Osteoblast (primary cell): ENCODE measurements at regions not wholly inside any gene's neighbourhood (a gene's known extent, or its start where the extent isn't known, plus 50 kb on each side); places are given as distances from the start of the nearest gene placed in this dataset.
A peak's percentile ranks its signal among the peaks of the same experiment; 100 is the strongest.

Experiments used
- DNase-seq: peaks from one replicate; pipeline ENCODE4 v3.0.0; 2011; ENCODE audit warnings: low spot score, mixed read lengths; ENCODE audit not compliant: insufficient read length; ENCODE audit errors: missing footprints
- H2AFZ ChIP-seq: 2 replicates; pipeline ENCODE4 v1.6.0; 2011; ENCODE audit warnings: mild to moderate bottlenecking, low read length
- H3K27ac ChIP-seq: 2 replicates; pipeline ENCODE4 v1.5.1; 2011; ENCODE audit warnings: mild to moderate bottlenecking, low read depth, low read length, moderate library complexity
- H3K27me3 ChIP-seq: 2 replicates; pipeline ENCODE4 v1.6.0; 2012; ENCODE audit warnings: mild to moderate bottlenecking, control low read depth, inconsistent platforms, low read length, moderate library complexity; ENCODE audit not compliant: insufficient read depth
- H3K36me3 ChIP-seq: 2 replicates; pipeline ENCODE4 v1.5.1; 2011; ENCODE audit warnings: mild to moderate bottlenecking, low read length, control low read depth, moderate library complexity; ENCODE audit not compliant: insufficient read depth
- H3K4me1 ChIP-seq: 2 replicates; pipeline ENCODE4 v1.5.1; 2011; ENCODE audit warnings: mild to moderate bottlenecking, low read length, control low read depth, moderate library complexity; ENCODE audit not compliant: insufficient read depth
- H3K4me2 ChIP-seq: 2 replicates; pipeline ENCODE4 v1.6.0; 2011; ENCODE audit warnings: mild to moderate bottlenecking, low read length; ENCODE audit not compliant: insufficient read depth
- H3K4me3 ChIP-seq: fragments of 200-600 bp; sonication (generic); 3 replicates; pipeline ENCODE4 v1.5.1; 2012; ENCODE audit warnings: mild to moderate bottlenecking, low read length, inconsistent platforms; ENCODE audit not compliant: insufficient read depth
- H3K79me2 ChIP-seq: 2 replicates; pipeline ENCODE4 v1.6.0; 2012; ENCODE audit warnings: mild to moderate bottlenecking, low read length, control low read depth, inconsistent platforms; ENCODE audit not compliant: insufficient read depth
- H3K9me3 ChIP-seq: 2 replicates; pipeline ENCODE4 v1.5.1; 2011; ENCODE audit warnings: low read depth, low read length, control low read depth
- H4K20me1 ChIP-seq: 2 replicates; pipeline ENCODE4 v1.6.0; 2012; ENCODE audit warnings: mild to moderate bottlenecking, low read length, control low read depth; ENCODE audit not compliant: insufficient read depth
- TF ChIP-seq, protein P1 (sequence below): IDR thresholded peaks from 2 replicates; pipeline ENCODE4 v1.5.1; 2011; ENCODE audit warnings: mild to moderate bottlenecking, low read depth, low read length, moderate library complexity; ENCODE audit errors: extremely low read depth

DNA sequence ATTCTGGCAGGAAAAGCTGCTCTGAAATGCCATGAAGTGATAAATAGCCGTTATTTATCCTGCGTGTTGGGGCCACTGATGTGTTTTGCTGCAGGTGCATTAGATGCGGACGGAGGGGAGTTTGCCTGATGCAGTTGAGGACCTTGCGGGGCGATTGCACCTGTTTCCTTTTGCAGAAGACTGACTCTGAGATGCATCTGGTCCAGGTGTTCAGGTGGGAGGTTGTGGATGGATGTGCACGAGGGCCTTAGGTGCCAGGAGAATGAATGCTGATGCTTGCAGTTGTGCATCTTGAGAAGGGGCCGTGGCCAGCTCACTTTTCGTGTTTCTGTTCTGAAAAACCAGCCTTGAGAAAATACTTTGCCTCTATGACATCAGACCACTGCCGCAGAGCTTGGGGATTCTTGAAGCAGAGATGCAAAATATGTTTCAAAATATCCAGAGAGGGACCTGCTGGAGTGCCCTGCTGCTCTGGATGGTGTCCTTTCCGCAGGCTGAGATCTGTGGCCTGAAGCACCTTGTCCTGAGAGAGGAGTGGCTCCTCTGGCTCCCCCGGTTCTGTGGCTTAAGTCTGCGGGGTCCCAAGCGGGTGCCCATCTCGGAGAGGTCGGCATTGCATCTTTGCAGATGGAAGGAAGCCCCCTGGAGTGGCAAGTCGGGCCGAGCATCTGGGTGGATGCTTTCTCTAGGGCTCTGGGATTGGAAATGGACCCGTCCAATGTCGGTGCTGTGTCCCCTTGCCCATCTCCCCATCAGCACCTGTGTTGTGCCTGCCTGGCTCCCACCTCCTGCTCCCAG is 1031.1 kb downstream of the TBC1D22A start:
- Histone ChIP-seq H3K4me2 (no peak overlapping the region), H3K27me3 (no peaks in the 10 kb centered on the region), H3K27ac (no peak overlapping the region), H2AFZ (no peak overlapping the region), H3K9me3 (no peaks in the 10 kb centered on the region), H4K20me1 (no peaks in the 10 kb centered on the region), H3K4me1 (no peaks in the 10 kb centered on the region), H3K79me2 (no peaks in the 10 kb centered on the region), H3K36me3 (no peaks in the 10 kb centered on the region), H3K4me3 (no peak overlapping the region)
- DNase-seq, result no peak
- TF ChIP-seq, protein P1, sequence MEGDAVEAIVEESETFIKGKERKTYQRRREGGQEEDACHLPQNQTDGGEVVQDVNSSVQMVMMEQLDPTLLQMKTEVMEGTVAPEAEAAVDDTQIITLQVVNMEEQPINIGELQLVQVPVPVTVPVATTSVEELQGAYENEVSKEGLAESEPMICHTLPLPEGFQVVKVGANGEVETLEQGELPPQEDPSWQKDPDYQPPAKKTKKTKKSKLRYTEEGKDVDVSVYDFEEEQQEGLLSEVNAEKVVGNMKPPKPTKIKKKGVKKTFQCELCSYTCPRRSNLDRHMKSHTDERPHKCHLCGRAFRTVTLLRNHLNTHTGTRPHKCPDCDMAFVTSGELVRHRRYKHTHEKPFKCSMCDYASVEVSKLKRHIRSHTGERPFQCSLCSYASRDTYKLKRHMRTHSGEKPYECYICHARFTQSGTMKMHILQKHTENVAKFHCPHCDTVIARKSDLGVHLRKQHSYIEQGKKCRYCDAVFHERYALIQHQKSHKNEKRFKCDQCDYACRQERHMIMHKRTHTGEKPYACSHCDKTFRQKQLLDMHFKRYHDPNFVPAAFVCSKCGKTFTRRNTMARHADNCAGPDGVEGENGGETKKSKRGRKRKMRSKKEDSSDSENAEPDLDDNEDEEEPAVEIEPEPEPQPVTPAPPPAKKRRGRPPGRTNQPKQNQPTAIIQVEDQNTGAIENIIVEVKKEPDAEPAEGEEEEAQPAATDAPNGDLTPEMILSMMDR, result no peak

DNA sequence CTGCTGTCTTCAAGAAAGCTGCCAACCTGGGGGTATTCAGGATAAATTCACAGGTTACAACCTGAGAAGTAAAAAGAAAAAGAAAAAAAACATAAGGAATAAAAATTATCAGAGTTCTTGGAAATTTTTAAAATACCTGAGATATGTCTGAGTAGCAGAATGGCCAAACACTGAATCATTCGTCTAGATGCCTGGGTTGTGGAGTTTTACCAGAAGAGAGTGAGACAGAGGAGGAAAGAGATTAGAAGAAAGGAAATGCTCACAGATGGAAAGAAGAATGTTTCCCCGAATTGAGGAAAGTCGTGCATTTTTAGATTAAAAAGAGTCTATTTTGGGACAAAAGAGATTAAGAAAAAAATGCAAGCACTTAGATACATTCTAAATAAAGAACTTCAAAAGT is 1026.7 kb downstream of the TBC1D22A start:
- Histone ChIP-seq H3K27me3 (no peaks in the 10 kb centered on the region), H4K20me1 (no peaks in the 10 kb centered on the region), H3K79me2 (no peaks in the 10 kb centered on the region), H3K4me3 (no peak overlapping the region), H3K27ac (no peak overlapping the region), H2AFZ (no peak overlapping the region), H3K36me3 (no peaks in the 10 kb centered on the region), H3K9me3 (peaks cover 3% of the 10 kb centered on the region), H3K4me1 (no peaks in the 10 kb centered on the region), H3K4me2 (no peak overlapping the region)
- no peak for DNase-seq
- TF ChIP-seq, protein P1, result no peak

DNA sequence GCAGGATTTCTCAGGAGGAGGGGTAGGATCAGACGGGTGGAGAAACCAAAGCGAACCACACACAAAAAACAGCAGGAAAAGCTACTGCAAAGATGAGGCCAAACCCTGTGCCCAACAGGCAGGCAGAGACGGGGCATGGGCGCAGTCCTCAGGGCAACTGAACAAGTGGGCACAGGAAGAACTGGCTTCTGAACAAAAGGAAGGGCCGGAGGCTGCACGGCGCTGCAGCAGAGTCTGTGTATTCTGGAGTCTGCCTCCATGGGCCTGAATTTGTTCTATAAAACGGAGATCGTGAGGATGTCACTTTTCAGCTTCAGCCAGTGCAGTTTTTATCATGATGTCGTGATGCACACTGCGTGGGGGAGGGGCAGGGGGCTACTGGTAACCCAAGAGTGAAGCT is 1026.0 kb downstream of the TBC1D22A start:
- Histone ChIP-seq H3K79me2 (no peaks in the 10 kb centered on the region), H3K4me1 (no peaks in the 10 kb centered on the region), H3K4me3 (no peak overlapping the region), H3K9me3 (peaks cover 3% of the 10 kb centered on the region), H2AFZ (no peak overlapping the region), H3K27ac (no peak overlapping the region), H4K20me1 (no peaks in the 10 kb centered on the region), H3K4me2 (no peak overlapping the region), H3K27me3 (no peaks in the 10 kb centered on the region), H3K36me3 (no peaks in the 10 kb centered on the region)
- TF ChIP-seq, protein P1, result no peak
- peak; percentile 61 for DNase-seq

DNA sequence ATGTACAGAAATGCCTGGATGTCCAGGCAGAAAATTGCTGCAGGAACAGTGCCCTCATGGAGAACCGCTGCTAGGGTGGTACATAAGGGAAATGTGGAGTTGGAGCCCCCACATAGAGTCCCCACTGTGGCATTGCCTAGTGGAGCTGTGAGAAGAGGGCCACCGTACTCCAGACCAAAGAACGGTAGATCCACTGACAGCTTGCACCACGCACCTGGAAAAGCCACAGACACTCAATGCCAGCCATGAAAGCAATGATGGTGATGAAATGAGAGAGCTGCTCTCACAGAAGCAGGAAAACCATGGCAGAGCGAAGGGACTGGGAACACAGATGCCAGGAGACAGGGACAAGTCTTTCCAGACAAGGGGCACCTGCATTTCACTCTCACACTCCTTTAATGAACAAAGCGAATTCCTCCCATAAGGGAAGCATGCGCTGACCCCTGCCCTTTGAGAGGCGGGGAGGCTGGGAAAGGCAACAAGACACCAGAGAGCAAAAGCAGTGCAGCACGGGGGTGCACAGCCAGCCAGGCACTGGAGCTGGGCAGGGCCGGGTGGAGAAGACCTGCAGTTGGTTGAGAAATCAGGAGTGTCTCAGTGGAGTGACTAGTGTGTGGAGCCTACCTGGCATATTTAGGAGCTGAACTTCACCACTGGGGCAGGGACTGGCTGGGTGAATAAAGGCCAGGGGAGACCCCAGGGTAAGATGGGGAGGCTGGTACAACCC is 1025.2 kb downstream of the TBC1D22A start:
- no peaks in the 10 kb centered on the region for H4K20me1 ChIP-seq
- no peak for DNase-seq
- H3K27me3 ChIP-seq, result no peaks in the 10 kb centered on the region
- H3K9me3 ChIP-seq, result peaks cover 3% of the 10 kb centered on the region
- no peak overlapping the region for H3K27ac ChIP-seq
- H3K4me3 ChIP-seq, result no peak overlapping the region
- H3K4me2 ChIP-seq, result no peak overlapping the region
- H3K36me3 ChIP-seq, result no peaks in the 10 kb centered on the region
- no peak overlapping the region for H2AFZ ChIP-seq
- H3K4me1 ChIP-seq, result no peaks in the 10 kb centered on the region
- H3K79me2 ChIP-seq, result no peaks in the 10 kb centered on the region
- TF ChIP-seq, protein P1, result no peak
